OCI-M2 (cell line): ENCODE measurements at regions not wholly inside any gene's neighbourhood (a gene's known extent, or its start where the extent isn't known, plus 50 kb on each side); places are given as distances from the start of the nearest gene placed in this dataset.
"Not testable (repeated sequence)": the region's sequence is repeated elsewhere in the genome, so short reads cannot be mapped to it uniquely, and the experiment has no call there.

ENCODE experiments used
- DNase-seq: peaks from one replicate; lab custom pipeline; 2025; ENCODE audit not compliant: unreplicated experiment; lab: John Stamatoyannopoulos, UW

GRCh38 chrX:27404366-27404765 lies 58.8 kb downstream of the PPP4R3C start:
- DNase-seq = no peak

GRCh38 chrX:27399146-27399456 lies 64.0 kb downstream of the PPP4R3C start:
- no peak for DNase-seq

- no peak for DNase-seq
Measured at GRCh38 chrX:27391623-27392022, 71.5 kb downstream of the PPP4R3C start.

GRCh38 chrX:27381419-27381818 lies 81.7 kb downstream of the PPP4R3C start:
- no peak for DNase-seq

- no peak for DNase-seq
Measured at GRCh38 chrX:27380163-27380845, 82.8 kb downstream of the PPP4R3C start.

GRCh38 chrX:27354021-27354420 lies 109.1 kb downstream of the PPP4R3C start:
- DNase-seq = no peak

GRCh38 chrX:27350476-27350875 lies 112.7 kb downstream of the PPP4R3C start:
- no peak for DNase-seq

- DNase-seq = peak; percentile 14
Measured at GRCh38 chrX:27336466-27337091, 126.6 kb downstream of the PPP4R3C start.

GRCh38 chrX:27321632-27322031 lies 141.5 kb downstream of the PPP4R3C start:
- no peak for DNase-seq

GRCh38 chrX:27309406-27309805 lies 153.7 kb downstream of the PPP4R3C start:
- no peak for DNase-seq

- no peak for DNase-seq
Measured at GRCh38 chrX:27307546-27307945, 155.6 kb downstream of the PPP4R3C start.

- not testable (repeated sequence) for DNase-seq
Measured at GRCh38 chrX:27292552-27292951, 170.6 kb downstream of the PPP4R3C start.

- DNase-seq = no peak
Measured at GRCh38 chrX:27276751-27277150, 186.4 kb downstream of the PPP4R3C start.

GRCh38 chrX:27254656-27255055 lies 208.5 kb downstream of the PPP4R3C start:
- no peak for DNase-seq

- DNase-seq = no peak
Measured at GRCh38 chrX:27251369-27251768, 211.8 kb downstream of the PPP4R3C start.

- no peak for DNase-seq
Measured at GRCh38 chrX:27242581-27242980, 220.6 kb downstream of the PPP4R3C start.

- DNase-seq = no peak
Measured at GRCh38 chrX:27241981-27242380, 221.2 kb downstream of the PPP4R3C start.

- DNase-seq = not testable (repeated sequence)
Measured at GRCh38 chrX:27240042-27240441, 223.1 kb downstream of the PPP4R3C start.

GRCh38 chrX:27236681-27237080 lies 226.5 kb downstream of the PPP4R3C start:
- DNase-seq = no peak

GRCh38 chrX:27229721-27230120 lies 233.4 kb downstream of the PPP4R3C start:
- no peak for DNase-seq

GRCh38 chrX:27222661-27223060 lies 240.5 kb downstream of the PPP4R3C start:
- no peak for DNase-seq

- no peak for DNase-seq
Measured at GRCh38 chrX:27186671-27187070, 276.5 kb downstream of the PPP4R3C start.

GRCh38 chrX:27163236-27163635 lies 299.9 kb downstream of the PPP4R3C start:
- DNase-seq = no peak
